ENCODE measurements at regions not wholly inside any gene's neighbourhood (a gene's known extent, or its start where the extent isn't known, plus 50 kb on each side); places are given as distances from the start of the nearest gene placed in this dataset.

- ATAC-seq (no peak), DNase-seq (ENCODE audit: low read depth in 1 of 2, low spot score in 1 of 2) (no peak), FAIRE-seq (no peak)
- WGBS (ENCODE audit: missing lambda C conversion rate) = 91% methylated on average over 4 of the region's 4 CpGs
- TF ChIP-seq TFCP2L1 (CRISPR knock-in tag; IDR thresholded peaks at IDR 0.05) (no peak), CHD4 (IDR thresholded peaks at IDR 0.05; ENCODE audit: borderline replicate concordance) (no peak), RAD21 (conservative IDR thresholded peaks at IDR 0.05 in 1 of 2, IDR thresholded peaks at IDR 0.05 in 1 of 2) (no peak)
- Histone ChIP-seq H3K4me3 (no peak overlapping the region), H3K9me3 (no peaks in the 10 kb centered on the region; the same call in 2 of the 3 replicates), H3K4me2 (no peak overlapping the region), H3K27ac (no peak overlapping the region), H3K4me1 (peaks cover 1% of the 10 kb centered on the region; the same call in 2 of the 3 replicates)
- ChIA-PET POLR2A (no interaction called here), CTCF (no interaction called here)
Observed at GRCh38 chr5:121279801-121280200, 571.9 kb upstream of the FTMT start.

GRCh38 chr5:121285801-121286521, 565.7 kb upstream of the FTMT start:
- CTCF ChIA-PET = no interaction called here
- POLR2A ChIA-PET = no interaction called here
- Histone ChIP-seq H3K4me2 (no peak overlapping the region), H3K4me1 (no peaks in the 10 kb centered on the region), H3K4me3 (no peak overlapping the region), H3K9me3 (no peaks in the 10 kb centered on the region), H3K27ac (no peak overlapping the region)
- no peak for TF ChIP-seq JUNB (IDR thresholded peaks at IDR 0.05)
- TF ChIP-seq HOXA7 (CRISPR knock-in tag; IDR thresholded peaks at IDR 0.05) = no peak
- no peak for TF ChIP-seq CHD2 (IDR thresholded peaks at IDR 0.05; ENCODE audit: low read length, partially characterized antibody)
- no peak for TF ChIP-seq MYC (IDR thresholded peaks at IDR 0.05; ENCODE audit: borderline replicate concordance, low read length)
- TF ChIP-seq CBX2 (IDR thresholded peaks at IDR 0.05; ENCODE audit: borderline replicate concordance, low read depth) = no peak
- TF ChIP-seq ZSCAN20 (CRISPR knock-in tag; IDR thresholded peaks at IDR 0.05) = no peak
- TF ChIP-seq ZC3H11A (IDR thresholded peaks at IDR 0.05) = no peak
- no peak for TF ChIP-seq FOSB (CRISPR knock-in tag; IDR thresholded peaks at IDR 0.05)
- TF ChIP-seq HEYL (CRISPR knock-in tag; IDR thresholded peaks at IDR 0.05) = no peak
- no peak for TF ChIP-seq MAFK (IDR thresholded peaks at IDR 0.05; ENCODE audit: partially characterized antibody)
- no peak for TF ChIP-seq SMC3 (IDR thresholded peaks at IDR 0.05)
- TF ChIP-seq REST (IDR thresholded peaks at IDR 0.05) = no peak
- no peak for TF ChIP-seq CBX8 (IDR thresholded peaks at IDR 0.05)
- TF ChIP-seq HMGXB4 (CRISPR knock-in tag; IDR thresholded peaks at IDR 0.05; ENCODE audit: borderline replicate concordance) = no peak
- TF ChIP-seq EHF (CRISPR knock-in tag; IDR thresholded peaks at IDR 0.05) = no peak
- TF ChIP-seq NR3C1 (IDR thresholded peaks at IDR 0.05) = no peak
- no peak for TF ChIP-seq RARB (CRISPR knock-in tag; IDR thresholded peaks at IDR 0.05)
- WGBS (ENCODE audit: missing lambda C conversion rate) = 79% methylated on average over 4 of the region's 4 CpGs
- DNase-seq (ENCODE audit: low read depth in 1 of 2, low spot score in 1 of 2) (no peak), FAIRE-seq (peak; percentile 59), ATAC-seq (no peak)
